ENCODE measurements at regions not wholly inside any gene's neighbourhood (a gene's known extent, or its start where the extent isn't known, plus 50 kb on each side); places are given as distances from the start of the nearest gene placed in this dataset.

DNA sequence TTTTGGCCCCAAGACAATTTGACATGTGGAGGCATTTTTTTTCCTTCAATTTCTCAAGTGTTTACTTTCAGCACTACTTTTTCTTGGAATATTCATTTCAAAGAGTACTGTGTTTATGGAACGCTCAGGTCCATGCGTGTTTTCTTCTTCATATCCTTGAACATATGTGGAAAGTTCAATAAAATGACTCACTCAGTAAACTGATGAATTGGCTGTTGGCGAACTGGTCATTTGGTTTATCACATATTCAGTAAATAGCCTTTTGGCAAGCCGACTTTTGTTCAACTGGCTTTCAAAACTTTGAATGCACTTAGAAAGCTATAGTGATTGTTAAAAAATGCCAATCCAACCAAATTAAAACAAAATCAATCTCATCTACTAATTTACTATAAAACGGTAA, 964.6 kb upstream of the SLC35B3 start:
- intact Hi-C loops (cut with DNase I), result no loop called here
- DNase-seq, result no peak
- Histone ChIP-seq H3K27ac (no peak overlapping the region), H3K4me3 (no peak overlapping the region), H3K36me3 (replicated peaks in 1 of 2) (no peaks in the 10 kb centered on the region), H3K9me3 (replicated peaks in 1 of 3) (no peaks in the 10 kb centered on the region), H3K4me1 (replicated peaks in 1 of 2) (no peaks in the 10 kb centered on the region), H3K27me3 (no peaks in the 10 kb centered on the region)
- TF ChIP-seq, protein P1, sequence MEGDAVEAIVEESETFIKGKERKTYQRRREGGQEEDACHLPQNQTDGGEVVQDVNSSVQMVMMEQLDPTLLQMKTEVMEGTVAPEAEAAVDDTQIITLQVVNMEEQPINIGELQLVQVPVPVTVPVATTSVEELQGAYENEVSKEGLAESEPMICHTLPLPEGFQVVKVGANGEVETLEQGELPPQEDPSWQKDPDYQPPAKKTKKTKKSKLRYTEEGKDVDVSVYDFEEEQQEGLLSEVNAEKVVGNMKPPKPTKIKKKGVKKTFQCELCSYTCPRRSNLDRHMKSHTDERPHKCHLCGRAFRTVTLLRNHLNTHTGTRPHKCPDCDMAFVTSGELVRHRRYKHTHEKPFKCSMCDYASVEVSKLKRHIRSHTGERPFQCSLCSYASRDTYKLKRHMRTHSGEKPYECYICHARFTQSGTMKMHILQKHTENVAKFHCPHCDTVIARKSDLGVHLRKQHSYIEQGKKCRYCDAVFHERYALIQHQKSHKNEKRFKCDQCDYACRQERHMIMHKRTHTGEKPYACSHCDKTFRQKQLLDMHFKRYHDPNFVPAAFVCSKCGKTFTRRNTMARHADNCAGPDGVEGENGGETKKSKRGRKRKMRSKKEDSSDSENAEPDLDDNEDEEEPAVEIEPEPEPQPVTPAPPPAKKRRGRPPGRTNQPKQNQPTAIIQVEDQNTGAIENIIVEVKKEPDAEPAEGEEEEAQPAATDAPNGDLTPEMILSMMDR (IDR thresholded peaks at IDR 0.05), result no peak
- no peak for TF ChIP-seq POLR2A (IDR thresholded peaks at IDR 0.05)
- WGBS, 4 donors, result 80 to 90% (median 87%) methylated on average over 5 of the region's 5 CpGs

- no peak for TF ChIP-seq POLR2A (IDR thresholded peaks at IDR 0.05)
- TF ChIP-seq, protein P1 (IDR thresholded peaks at IDR 0.05), result no peak
- peak in 3 of 7 donors; percentile 2 to 17 (median 14) for DNase-seq
- H3K27ac ChIP-seq, result no peak overlapping the region
- H3K27me3 ChIP-seq, result no peaks in the 10 kb centered on the region
- no peaks in the 10 kb centered on the region for H3K9me3 ChIP-seq (replicated peaks in 1 of 3)
- intact Hi-C loops (cut with DNase I), result no loop called here
- 16 to 33% (median 16%) methylated on average over 28 to 42 of the region's 42 CpGs for WGBS, 4 donors
- no peak overlapping the region for H3K4me3 ChIP-seq
- H3K36me3 ChIP-seq (replicated peaks in 1 of 2), result no peaks in the 10 kb centered on the region
- H3K4me1 ChIP-seq (replicated peaks in 1 of 2), result no peaks in the 10 kb centered on the region
Observed at GRCh38 chr6:9398767-9399373, 963.5 kb upstream of the SLC35B3 start.

DNA sequence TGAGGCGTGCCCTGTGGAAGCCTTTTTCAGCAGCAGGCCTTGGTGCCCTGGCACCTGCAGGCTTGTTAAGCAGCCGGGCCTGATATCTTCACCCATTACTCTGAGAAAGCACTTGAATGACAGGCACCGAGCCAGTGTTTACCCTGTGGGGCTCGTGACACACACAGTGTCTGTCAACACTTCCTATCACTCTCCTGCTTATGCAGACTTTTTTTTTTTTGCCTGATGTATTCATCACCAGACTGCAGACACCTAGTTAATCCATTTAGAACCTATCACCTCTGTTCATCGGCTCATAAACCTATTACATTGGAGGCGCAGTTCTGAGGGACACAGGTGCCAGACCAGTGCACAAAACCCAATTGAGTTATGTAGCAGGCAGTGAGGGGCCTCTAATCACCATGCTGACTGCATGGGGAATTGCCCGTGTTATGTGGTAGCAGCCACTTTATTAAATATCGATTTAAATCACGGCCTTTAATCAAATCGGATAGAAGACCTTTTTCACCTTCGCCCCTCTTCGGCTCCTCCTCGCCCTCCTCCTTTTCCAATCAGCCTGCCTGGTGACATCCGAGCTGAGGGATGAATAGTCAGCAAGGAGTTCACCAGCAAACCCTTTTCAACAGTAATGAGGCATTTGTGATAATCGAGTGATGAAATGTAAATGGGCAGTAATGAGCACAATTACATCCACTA, 962.9 kb upstream of the SLC35B3 start:
- Histone ChIP-seq H3K9me3 (replicated peaks in 1 of 3) (no peaks in the 10 kb centered on the region), H3K4me1 (replicated peaks in 1 of 2) (no peaks in the 10 kb centered on the region), H3K36me3 (replicated peaks in 1 of 2) (no peaks in the 10 kb centered on the region), H3K4me3 (no peak overlapping the region), H3K27me3 (no peaks in the 10 kb centered on the region), H3K27ac (no peak overlapping the region)
- no peak for TF ChIP-seq POLR2A (IDR thresholded peaks at IDR 0.05)
- TF ChIP-seq, protein P1 (IDR thresholded peaks at IDR 0.05), result no peak
- peak in 1 of 7 donors; percentile 60 for DNase-seq
- intact Hi-C loops (cut with DNase I), result no loop called here
- WGBS, 4 donors, result 73 to 77% (median 75%) methylated on average over 15 of the region's 15 CpGs

- Histone ChIP-seq H3K27ac (no peak overlapping the region), H3K4me3 (no peak overlapping the region), H3K4me1 (replicated peaks in 1 of 2) (no peaks in the 10 kb centered on the region), H3K9me3 (replicated peaks in 1 of 3) (no peaks in the 10 kb centered on the region), H3K36me3 (replicated peaks in 1 of 2) (no peaks in the 10 kb centered on the region), H3K27me3 (no peaks in the 10 kb centered on the region)
- intact Hi-C loops (cut with DNase I), result no loop called here
- WGBS, 4 donors, result 51 to 87% (median 69%) methylated on average over 2 of the region's 2 CpGs
- DNase-seq, result no peak
- TF ChIP-seq POLR2A (IDR thresholded peaks at IDR 0.05), result no peak
- TF ChIP-seq, protein P1 (IDR thresholded peaks at IDR 0.05), result no peak
Observed at GRCh38 chr6:9388596-9388995, 953.3 kb upstream of the SLC35B3 start.
